T-helper 17 cell (primary cell): ENCODE measurements at regions not wholly inside any gene's neighbourhood (a gene's known extent, or its start where the extent isn't known, plus 50 kb on each side); places are given as distances from the start of the nearest gene placed in this dataset.

Experiments used
- ATAC-seq: fragments of 150-1000 bp; cut with Tn5 transposase; 2 replicates; pipeline ENCODE4 v1.10.0; 2021; ENCODE audit warnings: mild to moderate bottlenecking, moderate library complexity
- DNase-seq, 3 donors: peaks; one replicate each; pipeline versions ENCODE4 v3.0.0 to v3.0.0-alpha.2; 2020 to 2021
- H3K9me3 ChIP-seq: one replicate; pipeline ENCODE4 v1.7.0; 2013; ENCODE audit warnings: low read length, mild to moderate bottlenecking; ENCODE audit not compliant: control insufficient read depth, poor library complexity, severe bottlenecking
- H3K27ac Mint-ChIP-seq: one replicate; pipeline ENCODE4 v1.8.0; 2022; ENCODE audit warnings: mild to moderate bottlenecking, moderate library complexity, mixed read lengths
- H3K27me3 Mint-ChIP-seq: one replicate; pipeline ENCODE4 v1.8.0; 2022; ENCODE audit warnings: mixed read lengths
- H3K36me3 Mint-ChIP-seq: one replicate; pipeline ENCODE4 v1.8.0; 2022; ENCODE audit warnings: low read depth, mixed read lengths
- H3K4me1 Mint-ChIP-seq: one replicate; pipeline ENCODE4 v1.8.0; 2022; ENCODE audit warnings: mild to moderate bottlenecking, mixed read lengths
- H3K4me3 Mint-ChIP-seq: one replicate; pipeline ENCODE4 v1.8.0; 2022; ENCODE audit warnings: mild to moderate bottlenecking, moderate library complexity, mixed read lengths

DNA sequence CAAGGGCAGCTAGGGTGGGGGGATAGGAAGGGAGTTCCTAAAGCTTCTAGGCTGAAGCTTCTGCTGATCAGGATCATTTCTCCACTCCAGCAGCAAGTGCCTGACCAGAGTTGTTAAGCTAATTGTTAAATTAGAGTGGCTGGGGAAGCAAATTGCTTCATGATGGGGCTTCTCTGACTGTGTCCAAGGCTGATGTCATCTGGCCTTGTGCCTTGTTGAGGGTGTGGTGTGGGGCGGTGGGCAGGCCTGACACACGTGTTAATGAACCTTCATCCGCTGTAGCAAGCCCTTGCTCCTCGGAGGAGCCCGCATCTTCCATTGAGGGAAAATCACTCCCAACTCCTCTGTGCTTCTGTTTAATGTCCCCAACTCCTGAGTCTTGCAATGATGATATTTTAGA, 84.3 kb upstream of the ROPN1 start:
- ATAC-seq = no peak
- Mint-ChIP-seq H3K4me3 (no peak overlapping the region), H3K27ac (no peak overlapping the region), H3K4me1 (peaks cover 5% of the 10 kb centered on the region), H3K27me3 (peaks cover 55% of the 10 kb centered on the region), H3K36me3 (no peaks in the 10 kb centered on the region)
- H3K9me3 ChIP-seq = no peaks in the 10 kb centered on the region
- DNase-seq = no peak

- no peaks in the 10 kb centered on the region for H3K9me3 ChIP-seq
- ATAC-seq = no peak
- no peak for DNase-seq
- Mint-ChIP-seq H3K4me1 (peaks cover 5% of the 10 kb centered on the region), H3K27ac (no peak overlapping the region), H3K4me3 (no peak overlapping the region), H3K36me3 (no peaks in the 10 kb centered on the region), H3K27me3 (peaks cover 56% of the 10 kb centered on the region)
Measured at GRCh38 chr3:124078953-124079911, 87.3 kb upstream of the ROPN1 start.

DNA sequence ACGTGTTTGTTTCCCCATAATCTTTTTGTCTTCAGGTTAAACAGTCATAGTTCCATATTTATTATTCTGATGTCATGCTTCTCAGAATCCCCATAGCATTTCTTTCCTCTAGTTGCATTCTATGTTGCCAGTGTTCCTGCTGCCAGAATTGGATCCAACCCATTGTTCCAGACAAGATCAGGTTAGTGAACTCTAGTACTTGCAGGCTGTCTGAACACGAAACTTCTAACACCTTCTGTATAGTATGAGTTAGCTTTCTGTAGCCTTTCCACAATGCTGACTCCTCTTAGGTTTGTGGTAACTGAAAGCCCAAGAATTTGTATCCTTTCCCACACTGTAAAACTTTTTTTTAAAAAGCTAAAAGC, 88.0 kb upstream of the ROPN1 start:
- DNase-seq = no peak

DNA sequence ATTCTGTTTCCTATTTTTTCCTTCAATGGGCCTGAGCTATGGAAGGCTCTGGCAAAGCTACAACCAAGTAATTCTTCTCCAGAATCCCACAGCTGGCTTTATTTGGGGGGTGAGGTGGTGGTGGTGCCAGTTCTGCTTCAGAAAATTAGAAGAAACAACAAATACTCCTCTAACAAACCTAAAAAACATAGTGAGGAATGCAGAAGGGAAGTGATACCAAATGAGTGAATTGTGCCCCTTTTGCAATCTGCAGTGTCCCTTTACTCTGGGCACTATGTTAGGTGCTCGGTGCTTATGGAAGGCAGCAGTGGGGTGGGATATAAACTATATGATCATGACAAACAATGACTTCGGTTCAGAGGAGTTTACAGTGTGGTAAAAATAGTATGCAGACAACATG, 90.4 kb upstream of the ROPN1 start:
- no peaks in the 10 kb centered on the region for H3K36me3 Mint-ChIP-seq
- H3K27ac Mint-ChIP-seq = no peak overlapping the region
- peaks cover 5% of the 10 kb centered on the region for H3K4me1 Mint-ChIP-seq
- no peak for DNase-seq
- no peak for ATAC-seq
- no peak overlapping the region for H3K4me3 Mint-ChIP-seq
- no peaks in the 10 kb centered on the region for H3K9me3 ChIP-seq
- peaks cover 54% of the 10 kb centered on the region for H3K27me3 Mint-ChIP-seq

More for the DNA sequence above, 88.0 kb upstream of the ROPN1 start:
- no peak for ATAC-seq
- no peak overlapping the region for H3K4me3 Mint-ChIP-seq
- no peaks in the 10 kb centered on the region for H3K9me3 ChIP-seq
- no peak overlapping the region for H3K27ac Mint-ChIP-seq
- no peaks in the 10 kb centered on the region for H3K36me3 Mint-ChIP-seq
- peaks cover 58% of the 10 kb centered on the region for H3K27me3 Mint-ChIP-seq
- H3K4me1 Mint-ChIP-seq = peaks cover 5% of the 10 kb centered on the region

- no peaks in the 10 kb centered on the region for H3K9me3 ChIP-seq
- ATAC-seq = no peak
- Mint-ChIP-seq H3K27me3 (peaks cover 52% of the 10 kb centered on the region), H3K36me3 (no peaks in the 10 kb centered on the region), H3K4me3 (no peak overlapping the region), H3K4me1 (no peaks in the 10 kb centered on the region), H3K27ac (no peak overlapping the region)
- DNase-seq = no peak
Measured at GRCh38 chr3:124084022-124084881, 92.3 kb upstream of the ROPN1 start.

DNA sequence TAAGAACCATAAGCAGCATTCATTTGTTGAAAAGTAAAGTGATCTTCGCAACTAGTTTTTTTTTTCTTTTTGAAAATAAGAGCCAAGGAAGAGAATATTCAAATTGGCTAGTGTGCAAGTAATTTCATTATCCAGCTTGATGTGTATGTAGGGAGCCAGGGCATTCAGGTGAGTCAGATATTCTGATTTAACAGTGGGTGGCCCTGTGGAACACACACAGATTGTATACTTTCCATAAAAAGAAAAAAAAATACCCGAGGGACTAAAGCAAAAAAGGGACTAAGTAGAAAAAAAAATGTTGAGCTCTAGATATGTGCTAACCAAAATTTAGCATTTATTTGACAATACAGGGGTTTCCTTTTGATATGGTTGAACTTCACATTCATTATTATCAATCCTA, 96.9 kb upstream of the ROPN1 start:
- Mint-ChIP-seq H3K27me3 (peaks cover 72% of the 10 kb centered on the region), H3K4me3 (no peak overlapping the region), H3K36me3 (no peaks in the 10 kb centered on the region), H3K27ac (no peak overlapping the region), H3K4me1 (no peaks in the 10 kb centered on the region)
- no peak for DNase-seq
- H3K9me3 ChIP-seq = no peaks in the 10 kb centered on the region
- no peak for ATAC-seq

GRCh38 chr3:124089214-124089613, 97.3 kb upstream of the ROPN1 start:
- no peak overlapping the region for H3K27ac Mint-ChIP-seq
- DNase-seq (no peak), ATAC-seq (no peak)
- H3K27me3 Mint-ChIP-seq = peaks cover 76% of the 10 kb centered on the region
- no peak overlapping the region for H3K4me3 Mint-ChIP-seq
- no peaks in the 10 kb centered on the region for H3K4me1 Mint-ChIP-seq
- no peaks in the 10 kb centered on the region for H3K36me3 Mint-ChIP-seq
- H3K9me3 ChIP-seq = no peaks in the 10 kb centered on the region

GRCh38 chr3:124091716-124092115, 99.8 kb upstream of the ROPN1 start:
- ATAC-seq = no peak
- H3K27ac Mint-ChIP-seq = no peak overlapping the region
- no peak overlapping the region for H3K4me3 Mint-ChIP-seq
- peaks cover 77% of the 10 kb centered on the region for H3K27me3 Mint-ChIP-seq
- H3K9me3 ChIP-seq = no peaks in the 10 kb centered on the region
- no peak for DNase-seq
- H3K36me3 Mint-ChIP-seq = no peaks in the 10 kb centered on the region
- H3K4me1 Mint-ChIP-seq = no peaks in the 10 kb centered on the region

- DNase-seq (no peak), ATAC-seq (no peak)
- no peak overlapping the region for H3K4me3 Mint-ChIP-seq
- no peak overlapping the region for H3K27ac Mint-ChIP-seq
- H3K27me3 Mint-ChIP-seq = peaks cover 67% of the 10 kb centered on the region
- H3K4me1 Mint-ChIP-seq = no peaks in the 10 kb centered on the region
- no peaks in the 10 kb centered on the region for H3K36me3 Mint-ChIP-seq
- no peaks in the 10 kb centered on the region for H3K9me3 ChIP-seq
Measured at GRCh38 chr3:124092811-124093210, 100.9 kb upstream of the ROPN1 start.

DNA sequence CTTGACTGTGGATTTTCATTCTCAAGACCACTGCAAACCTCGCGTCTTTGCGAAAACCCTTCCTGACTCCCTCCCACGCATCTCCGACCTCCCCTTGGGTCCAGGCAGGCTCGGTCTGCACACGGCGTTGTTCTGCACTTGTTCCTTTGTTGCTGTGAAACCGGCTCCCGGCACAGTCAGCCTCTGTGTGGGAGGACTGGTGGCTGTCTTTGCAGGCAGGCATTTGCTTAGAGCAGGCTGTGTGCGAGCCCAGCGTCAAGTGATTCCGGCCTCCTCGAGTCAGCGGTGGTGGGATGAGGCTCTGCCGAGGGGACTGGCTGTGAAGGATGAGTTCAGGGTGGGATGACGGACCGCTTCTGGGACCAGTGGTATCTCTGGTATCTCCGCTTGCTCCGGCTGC, 102.6 kb upstream of the ROPN1 start:
- no peaks in the 10 kb centered on the region for H3K4me1 Mint-ChIP-seq
- ATAC-seq (no peak), DNase-seq (no peak)
- H3K9me3 ChIP-seq = no peaks in the 10 kb centered on the region
- no peak overlapping the region for H3K4me3 Mint-ChIP-seq
- H3K36me3 Mint-ChIP-seq = no peaks in the 10 kb centered on the region
- H3K27ac Mint-ChIP-seq = no peak overlapping the region
- peaks cover 58% of the 10 kb centered on the region for H3K27me3 Mint-ChIP-seq

GRCh38 chr3:124097362-124098131, 105.6 kb upstream of the ROPN1 start:
- H3K4me1 Mint-ChIP-seq = no peaks in the 10 kb centered on the region
- no peaks in the 10 kb centered on the region for H3K36me3 Mint-ChIP-seq
- no peaks in the 10 kb centered on the region for H3K9me3 ChIP-seq
- H3K4me3 Mint-ChIP-seq = no peak overlapping the region
- H3K27me3 Mint-ChIP-seq = peaks cover 37% of the 10 kb centered on the region
- DNase-seq (no peak), ATAC-seq (no peak)
- no peak overlapping the region for H3K27ac Mint-ChIP-seq

- ATAC-seq = no peak
- Mint-ChIP-seq H3K4me3 (no peak overlapping the region), H3K27ac (no peak overlapping the region), H3K27me3 (peaks cover 21% of the 10 kb centered on the region), H3K36me3 (no peaks in the 10 kb centered on the region), H3K4me1 (no peaks in the 10 kb centered on the region)
- H3K9me3 ChIP-seq = no peaks in the 10 kb centered on the region
- no peak for DNase-seq
Measured at GRCh38 chr3:124101643-124102042, 109.7 kb upstream of the ROPN1 start.
